ENCODE measurements at regions not wholly inside any gene's neighbourhood (a gene's known extent, or its start where the extent isn't known, plus 50 kb on each side); places are given as distances from the start of the nearest gene placed in this dataset.

- H3K36me3 Mint-ChIP-seq, result no peaks in the 10 kb centered on the region
- peaks cover 59% of the 10 kb centered on the region for H3K27me3 Mint-ChIP-seq (ENCODE audit: low read depth)
- no peaks in the 10 kb centered on the region for H3K9me3 Mint-ChIP-seq
- TF ChIP-seq CTCF (IDR thresholded peaks at IDR 0.05; ENCODE audit: unreplicated experiment), result no peak
- no peaks in the 10 kb centered on the region for H3K4me1 Mint-ChIP-seq
- no peak overlapping the region for H3K27ac Mint-ChIP-seq
- no peak for DNase-seq (ENCODE audit: low spot score in 2 of 2, unreplicated experiment in 2 of 2)
- no peak overlapping the region for H3K4me3 Mint-ChIP-seq
These were observed 122.5 kb upstream of the FOXD3 start for GRCh38 chr1:63199706-63200335.

DNA sequence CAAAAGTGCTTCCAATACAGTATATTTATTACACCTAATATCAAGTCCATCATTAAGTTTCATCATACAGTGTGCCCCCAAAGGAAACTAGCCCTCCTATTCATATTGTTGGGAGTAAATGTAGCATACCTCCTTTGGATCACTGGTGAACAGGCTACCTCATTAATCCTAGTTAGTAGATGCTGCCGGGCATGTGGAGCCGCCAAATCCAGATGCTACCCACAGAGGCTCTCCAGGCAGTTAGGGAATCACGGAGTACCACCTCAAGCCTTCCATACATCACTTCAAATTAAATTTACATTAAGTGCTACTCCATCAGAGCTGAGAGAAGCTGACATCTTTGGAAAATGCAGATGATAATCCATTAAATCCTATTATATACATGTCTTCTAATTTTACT, 121.7 kb upstream of the FOXD3 start:
- Mint-ChIP-seq H3K4me1 (no peaks in the 10 kb centered on the region), H3K36me3 (no peaks in the 10 kb centered on the region), H3K27me3 (ENCODE audit: low read depth) (peaks cover 64% of the 10 kb centered on the region), H3K9me3 (no peaks in the 10 kb centered on the region), H3K4me3 (no peak overlapping the region), H3K27ac (no peak overlapping the region)
- DNase-seq (ENCODE audit: low spot score in 2 of 2, unreplicated experiment in 2 of 2), result no peak
- TF ChIP-seq CTCF (IDR thresholded peaks at IDR 0.05; ENCODE audit: unreplicated experiment), result no peak

DNA sequence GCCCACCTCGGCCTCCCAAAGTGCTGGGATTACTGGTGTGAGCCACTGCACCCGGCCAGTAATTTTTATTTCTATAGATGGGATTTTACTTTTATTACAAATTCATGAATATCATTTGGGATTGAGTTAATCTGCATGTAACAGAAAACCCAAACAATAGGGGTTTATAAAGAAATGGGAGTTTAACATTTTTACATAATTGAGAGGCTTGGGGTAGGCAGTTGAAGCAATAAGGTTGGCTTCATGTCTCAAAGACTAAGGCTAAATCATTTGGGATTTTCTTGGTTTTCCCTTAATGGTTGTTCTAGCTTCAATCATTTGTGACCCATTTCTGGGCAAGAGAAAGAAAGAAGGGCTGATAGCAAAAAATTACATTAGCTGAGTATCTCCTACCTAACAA, 118.7 kb upstream of the FOXD3 start:
- Mint-ChIP-seq H3K27me3 (ENCODE audit: low read depth) (peaks cover 45% of the 10 kb centered on the region), H3K4me3 (no peak overlapping the region), H3K4me1 (no peaks in the 10 kb centered on the region), H3K36me3 (no peaks in the 10 kb centered on the region), H3K27ac (no peak overlapping the region), H3K9me3 (no peaks in the 10 kb centered on the region)
- TF ChIP-seq CTCF (IDR thresholded peaks at IDR 0.05; ENCODE audit: unreplicated experiment), result no peak
- no peak for DNase-seq (ENCODE audit: low spot score in 2 of 2, unreplicated experiment in 2 of 2)

GRCh38 chr1:63205776-63206175, 116.6 kb upstream of the FOXD3 start:
- Mint-ChIP-seq H3K27me3 (ENCODE audit: low read depth) (peaks cover 38% of the 10 kb centered on the region), H3K36me3 (no peaks in the 10 kb centered on the region), H3K4me1 (no peaks in the 10 kb centered on the region), H3K27ac (no peak overlapping the region), H3K4me3 (no peak overlapping the region), H3K9me3 (no peaks in the 10 kb centered on the region)
- TF ChIP-seq CTCF (IDR thresholded peaks at IDR 0.05; ENCODE audit: unreplicated experiment), result no peak
- DNase-seq (ENCODE audit: low spot score in 2 of 2, unreplicated experiment in 2 of 2), result no peak

DNA sequence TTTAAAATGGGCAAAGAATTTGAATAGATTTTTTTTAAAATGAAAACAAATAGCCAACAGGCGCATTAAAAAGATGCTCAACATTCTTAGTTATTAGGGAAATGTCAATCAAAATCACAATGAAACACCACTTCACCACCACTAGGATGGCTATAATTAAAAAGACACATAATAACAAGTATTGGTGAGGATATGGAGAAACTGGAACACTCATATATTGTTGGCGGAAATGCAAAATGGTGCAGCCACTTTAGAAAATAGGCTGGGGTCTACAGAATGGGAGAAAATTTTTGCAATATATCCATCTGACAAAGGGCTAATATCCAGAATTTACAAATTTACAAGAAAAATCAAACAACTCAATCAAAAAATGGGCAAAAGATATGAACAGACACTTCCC, 107.8 kb upstream of the FOXD3 start:
- no peak for DNase-seq (ENCODE audit: low spot score in 2 of 2, unreplicated experiment in 2 of 2)
- no peaks in the 10 kb centered on the region for H3K4me1 Mint-ChIP-seq
- H3K9me3 Mint-ChIP-seq, result peaks cover 3% of the 10 kb centered on the region
- no peak overlapping the region for H3K4me3 Mint-ChIP-seq
- H3K27ac Mint-ChIP-seq, result no peak overlapping the region
- peaks cover 25% of the 10 kb centered on the region for H3K27me3 Mint-ChIP-seq (ENCODE audit: low read depth)
- no peak for TF ChIP-seq CTCF (IDR thresholded peaks at IDR 0.05; ENCODE audit: unreplicated experiment)
- H3K36me3 Mint-ChIP-seq, result no peaks in the 10 kb centered on the region

DNA sequence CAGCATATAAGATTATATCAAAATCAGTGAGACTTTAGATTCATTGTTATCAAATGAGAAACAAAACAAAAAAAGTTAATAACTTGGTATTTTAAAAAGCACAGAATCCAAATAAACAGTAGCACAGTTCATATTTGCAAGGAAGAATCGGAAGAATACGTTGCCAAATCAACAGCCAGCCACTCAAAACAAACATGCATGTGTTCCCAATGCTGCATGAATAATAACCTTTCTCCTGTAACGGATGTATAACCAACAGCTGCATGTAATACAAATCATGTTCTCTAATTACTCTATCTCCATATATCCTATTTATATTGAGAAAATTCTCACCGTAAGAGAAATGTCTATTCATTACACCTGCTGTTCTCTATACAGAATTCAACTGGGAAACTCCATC, 98.9 kb upstream of the FOXD3 start:
- no peak for TF ChIP-seq CTCF (IDR thresholded peaks at IDR 0.05; ENCODE audit: unreplicated experiment)
- no peaks in the 10 kb centered on the region for H3K4me1 Mint-ChIP-seq

More for the DNA sequence above, 98.9 kb upstream of the FOXD3 start:
- Mint-ChIP-seq H3K9me3 (peaks cover 6% of the 10 kb centered on the region), H3K4me3 (no peak overlapping the region), H3K36me3 (no peaks in the 10 kb centered on the region), H3K27me3 (ENCODE audit: low read depth) (peaks cover 36% of the 10 kb centered on the region), H3K27ac (no peak overlapping the region)
- no peak for DNase-seq (ENCODE audit: low spot score in 2 of 2, unreplicated experiment in 2 of 2)

All from mesothelial cell of epicardium (in vitro differentiated cells).